Upper lobe of right lung (tissue), 1 donor: ENCODE measurements at regions not wholly inside any gene's neighbourhood (a gene's known extent, or its start where the extent isn't known, plus 50 kb on each side); places are given as distances from the start of the nearest gene placed in this dataset.
A peak's percentile ranks its signal among the peaks of the same experiment; 100 is the strongest.

Experiments used
- ATAC-seq: fragments of 200-7000 bp; cut with Tn5 transposase; one replicate; pipeline ENCODE4 v1.9.1; 2020; ENCODE audit warnings: mild to moderate bottlenecking, moderate library complexity
- DNase-seq: peaks from one replicate; pipeline ENCODE4 v3.0.0-alpha.2; 2020
- H3K27ac ChIP-seq: fragments of 200-600 bp; one replicate; pipeline ENCODE4 v1.8.0; 2022
- H3K27me3 ChIP-seq: fragments of 200-600 bp; one replicate; pipeline ENCODE4 v1.8.0; 2022; ENCODE audit warnings: mild to moderate bottlenecking
- H3K36me3 ChIP-seq: fragments of 200-600 bp; one replicate; pipeline ENCODE4 v1.8.0; 2022
- H3K4me1 ChIP-seq: fragments of 200-600 bp; one replicate; pipeline ENCODE4 v1.8.0; 2022
- H3K4me3 ChIP-seq: fragments of 200-600 bp; one replicate; pipeline ENCODE4 v1.8.0; 2022; ENCODE audit warnings: mild to moderate bottlenecking
- H3K9me3 ChIP-seq: fragments of 200-600 bp; one replicate; pipeline ENCODE4 v1.8.0; 2022
- CTCF ChIP-seq: fragments of 200-600 bp; IDR thresholded peaks from one replicate; pipeline ENCODE4 v1.8.0; 2022; ENCODE audit warnings: antibody characterized with exemption
- intact Hi-C: fragments of 100-400 bp; cut with DNase I; formaldehyde crosslinking; loops from one replicate; pipeline ENCODE4 v1.11.0; 2022
- donor health status: DM: no; HTN: yes; CAD: no; lungs with severe emphysema.

GRCh38 chr14:56482310-56482911, 97.2 kb upstream of the TMEM260 start:
- no peak overlapping the region for H3K4me3 ChIP-seq
- H3K27me3 ChIP-seq, result no peaks in the 10 kb centered on the region
- intact Hi-C loops, result no loop called here
- H3K4me1 ChIP-seq, result no peaks in the 10 kb centered on the region
- no peaks in the 10 kb centered on the region for H3K36me3 ChIP-seq
- no peak for DNase-seq
- no peaks in the 10 kb centered on the region for H3K9me3 ChIP-seq
- H3K27ac ChIP-seq, result no peak overlapping the region
- no peak for ATAC-seq
- TF ChIP-seq CTCF, result no peak

- Histone ChIP-seq H3K9me3 (no peaks in the 10 kb centered on the region), H3K4me3 (no peak overlapping the region), H3K36me3 (no peaks in the 10 kb centered on the region), H3K27me3 (no peaks in the 10 kb centered on the region), H3K4me1 (no peaks in the 10 kb centered on the region), H3K27ac (no peak overlapping the region)
- intact Hi-C loops, result no loop called here
- ATAC-seq, result no peak
- no peak for DNase-seq
- peak; percentile 39 for TF ChIP-seq CTCF
Measured at GRCh38 chr14:56487090-56487667, 92.4 kb upstream of the TMEM260 start.

GRCh38 chr14:56487761-56488160, 91.8 kb upstream of the TMEM260 start:
- H3K4me1 ChIP-seq, result no peaks in the 10 kb centered on the region
- no peak for TF ChIP-seq CTCF
- no peak overlapping the region for H3K27ac ChIP-seq
- H3K27me3 ChIP-seq, result no peaks in the 10 kb centered on the region
- no peak for DNase-seq
- no peaks in the 10 kb centered on the region for H3K9me3 ChIP-seq
- intact Hi-C loops, result no loop called here
- H3K4me3 ChIP-seq, result no peak overlapping the region
- H3K36me3 ChIP-seq, result no peaks in the 10 kb centered on the region
- no peak for ATAC-seq

GRCh38 chr14:56488306-56488705, 91.3 kb upstream of the TMEM260 start:
- no peak for DNase-seq
- ATAC-seq, result no peak
- Histone ChIP-seq H3K27me3 (no peaks in the 10 kb centered on the region), H3K9me3 (no peaks in the 10 kb centered on the region), H3K4me1 (no peaks in the 10 kb centered on the region), H3K27ac (no peak overlapping the region), H3K4me3 (no peak overlapping the region), H3K36me3 (no peaks in the 10 kb centered on the region)
- intact Hi-C loops, result no loop called here
- TF ChIP-seq CTCF, result no peak

- ATAC-seq (peak; percentile 68), DNase-seq (no peak)
- H3K27me3 ChIP-seq, result no peaks in the 10 kb centered on the region
- no peaks in the 10 kb centered on the region for H3K9me3 ChIP-seq
- H3K27ac ChIP-seq, result no peak overlapping the region
- no peaks in the 10 kb centered on the region for H3K36me3 ChIP-seq
- no peak overlapping the region for H3K4me3 ChIP-seq
- TF ChIP-seq CTCF, result peak; percentile 64
- H3K4me1 ChIP-seq, result no peaks in the 10 kb centered on the region
- intact Hi-C loops, result no loop called here
Measured at GRCh38 chr14:56490379-56490778, 89.2 kb upstream of the TMEM260 start.
